ENCODE measurements at regions not wholly inside any gene's neighbourhood (a gene's known extent, or its start where the extent isn't known, plus 50 kb on each side); places are given as distances from the start of the nearest gene placed in this dataset.

DNA sequence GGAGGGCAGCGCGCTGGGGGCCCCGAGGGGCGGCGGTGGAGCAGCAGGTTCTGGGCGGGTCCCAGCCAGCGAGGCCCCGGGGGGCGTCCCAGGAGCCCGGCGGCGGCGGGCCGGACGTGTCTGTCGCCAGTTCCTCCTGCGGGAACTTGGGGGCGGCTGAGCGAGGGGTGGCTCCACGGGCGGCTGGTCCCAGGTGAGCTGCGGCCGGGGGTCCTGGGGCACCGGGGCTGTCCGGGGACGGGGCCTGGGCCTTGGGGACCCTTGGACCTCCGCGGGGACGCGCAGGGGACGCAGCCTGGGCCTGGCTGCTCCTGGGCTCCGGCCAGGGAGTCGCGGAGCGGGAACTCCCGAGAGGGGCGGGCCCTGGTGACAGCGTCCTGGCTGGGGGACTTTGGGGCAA is 54.2 kb upstream of the ZNF267 start:
- TF ChIP-seq CTCF (IDR thresholded peaks at IDR 0.05; ENCODE audit: low read length) (no peak), EZH2 (IDR thresholded peaks at IDR 0.05; ENCODE audit: borderline replicate concordance, low read length) (no peak)
